ENCODE measurements at regions not wholly inside any gene's neighbourhood (a gene's known extent, or its start where the extent isn't known, plus 50 kb on each side); places are given as distances from the start of the nearest gene placed in this dataset.

- Histone ChIP-seq H3K4me2 (ENCODE audit: insufficient read depth, insufficient read length, low read length) (no peak overlapping the region), H2AFZ (ENCODE audit: low read length) (no peak overlapping the region), H3K27ac (ENCODE audit: insufficient read length, low read depth, low read length) (no peak overlapping the region)
Measured at GRCh38 chr3:144516026-144516425, 544.4 kb downstream of the DIPK2A start.

More at GRCh38 chr3:144516026-144516425, 544.4 kb downstream of the DIPK2A start:
- Histone ChIP-seq H2BK12ac (ENCODE audit: insufficient read length, low read depth, low read length) (no peak overlapping the region), H3K14ac (ENCODE audit: insufficient read depth, low read length) (no peak overlapping the region), H2AK5ac (ENCODE audit: insufficient read length, low read length) (no peak overlapping the region), H2BK15ac (ENCODE audit: low read depth, low read length) (no peak overlapping the region), H2BK120ac (ENCODE audit: low read depth, low read length, poor library complexity, severe bottlenecking) (no peak overlapping the region), H3K9ac (ENCODE audit: extremely low read depth, insufficient read length, low read length) (no peak overlapping the region), H3K18ac (ENCODE audit: insufficient read length, low read depth, low read length) (no peak overlapping the region), H3K4me1 (ENCODE audit: insufficient read depth, low read length) (no peaks in the 10 kb centered on the region), H4K5ac (ENCODE audit: insufficient read length, low read depth, low read length) (no peak overlapping the region), H4K20me1 (ENCODE audit: control insufficient read depth, insufficient read depth, insufficient read length) (no peaks in the 10 kb centered on the region), H3K4ac (ENCODE audit: low read depth, low read length) (no peak overlapping the region), H3K9me3 (ENCODE audit: control insufficient read depth, low read depth, low read length) (no peaks in the 10 kb centered on the region), H3K79me2 (ENCODE audit: insufficient read depth, low read length) (no peaks in the 10 kb centered on the region), H3K27me3 (ENCODE audit: insufficient read depth, low read length) (no peaks in the 10 kb centered on the region), H3K23me2 (ENCODE audit: insufficient read length, low read depth, low read length, poor library complexity, severe bottlenecking) (no peaks in the 10 kb centered on the region), H2BK5ac (ENCODE audit: insufficient read length, low read length) (no peak overlapping the region), H4K8ac (replicated peaks; ENCODE audit: insufficient read length, low read depth, low read length) (no peak overlapping the region), H3K79me1 (ENCODE audit: insufficient read depth, low read depth, low read length, poor library complexity, severe bottlenecking) (no peaks in the 10 kb centered on the region), H2BK20ac (ENCODE audit: low read depth, low read length, poor library complexity, severe bottlenecking) (no peak overlapping the region), H4K91ac (ENCODE audit: insufficient read length, low read depth, low read length) (no peak overlapping the region), H3T11ph (ENCODE audit: low read length) (no peak overlapping the region), H3K56ac (ENCODE audit: insufficient read length, low read depth, low read length) (no peak overlapping the region), H3K23ac (ENCODE audit: insufficient read length, low read depth, low read length) (no peak overlapping the region)
- Mint-ChIP-seq H3K27ac (no peak overlapping the region), H3K4me1 (no peaks in the 10 kb centered on the region; a peak in 1 of 4 replicates), H3K9me3 (no peaks in the 10 kb centered on the region), H3K36me3 (ENCODE audit: insufficient read depth in 1 of 3, low read depth in 3 of 3) (no peaks in the 10 kb centered on the region), H3K4me3 (no peak overlapping the region), H3K27me3 (ENCODE audit: low read depth) (no peaks in the 10 kb centered on the region)
- no peak for DNase-seq
- TF ChIP-seq, protein P1, sequence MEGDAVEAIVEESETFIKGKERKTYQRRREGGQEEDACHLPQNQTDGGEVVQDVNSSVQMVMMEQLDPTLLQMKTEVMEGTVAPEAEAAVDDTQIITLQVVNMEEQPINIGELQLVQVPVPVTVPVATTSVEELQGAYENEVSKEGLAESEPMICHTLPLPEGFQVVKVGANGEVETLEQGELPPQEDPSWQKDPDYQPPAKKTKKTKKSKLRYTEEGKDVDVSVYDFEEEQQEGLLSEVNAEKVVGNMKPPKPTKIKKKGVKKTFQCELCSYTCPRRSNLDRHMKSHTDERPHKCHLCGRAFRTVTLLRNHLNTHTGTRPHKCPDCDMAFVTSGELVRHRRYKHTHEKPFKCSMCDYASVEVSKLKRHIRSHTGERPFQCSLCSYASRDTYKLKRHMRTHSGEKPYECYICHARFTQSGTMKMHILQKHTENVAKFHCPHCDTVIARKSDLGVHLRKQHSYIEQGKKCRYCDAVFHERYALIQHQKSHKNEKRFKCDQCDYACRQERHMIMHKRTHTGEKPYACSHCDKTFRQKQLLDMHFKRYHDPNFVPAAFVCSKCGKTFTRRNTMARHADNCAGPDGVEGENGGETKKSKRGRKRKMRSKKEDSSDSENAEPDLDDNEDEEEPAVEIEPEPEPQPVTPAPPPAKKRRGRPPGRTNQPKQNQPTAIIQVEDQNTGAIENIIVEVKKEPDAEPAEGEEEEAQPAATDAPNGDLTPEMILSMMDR (conservative IDR thresholded peaks at IDR 0.05): no peak

Measured in H9 (cell line).